Skin of body (tissue), 1 donor: ENCODE measurements at regions not wholly inside any gene's neighbourhood (a gene's known extent, or its start where the extent isn't known, plus 50 kb on each side); places are given as distances from the start of the nearest gene placed in this dataset.
A peak's percentile ranks its signal among the peaks of the same experiment; 100 is the strongest.
"Not testable (repeated sequence)": the region's sequence is repeated elsewhere in the genome, so short reads cannot be mapped to it uniquely, and the experiment has no call there.

Experiments
- DNase-seq: peaks from one replicate; lab custom pipeline; 2025; lab: John Stamatoyannopoulos, UW

GRCh38 chr5:97576956-97577355, 393.9 kb upstream of the RIOK2 start:
- DNase-seq: no peak

- DNase-seq: not testable (repeated sequence)
Measured at GRCh38 chr5:97579977-97580376, 396.9 kb upstream of the RIOK2 start.

GRCh38 chr5:97580746-97581145, 397.7 kb upstream of the RIOK2 start:
- DNase-seq: no peak

- DNase-seq: no peak
Measured at GRCh38 chr5:97591781-97592180, 408.7 kb upstream of the RIOK2 start.

- DNase-seq: no peak
Measured at GRCh38 chr5:97600486-97600885, 417.4 kb upstream of the RIOK2 start.

- no peak for DNase-seq
Measured at GRCh38 chr5:97601651-97602050, 418.6 kb upstream of the RIOK2 start.

GRCh38 chr5:97606531-97606930, 423.5 kb upstream of the RIOK2 start:
- DNase-seq: no peak

GRCh38 chr5:97608501-97608900, 425.5 kb upstream of the RIOK2 start:
- DNase-seq: peak; percentile 84

GRCh38 chr5:97618721-97619120, 435.7 kb upstream of the RIOK2 start:
- peak; percentile 18 for DNase-seq

GRCh38 chr5:97623441-97623840, 440.4 kb upstream of the RIOK2 start:
- no peak for DNase-seq

- DNase-seq: no peak
Measured at GRCh38 chr5:97624886-97625285, 441.8 kb upstream of the RIOK2 start.

- DNase-seq: peak; percentile 54
Measured at GRCh38 chr5:97627272-97627671, 444.2 kb upstream of the RIOK2 start.

- peak; percentile 50 for DNase-seq
Measured at GRCh38 chr5:97628031-97628430, 445.0 kb upstream of the RIOK2 start.

- peak; percentile 54 for DNase-seq
Measured at GRCh38 chr5:97628807-97629206, 445.8 kb upstream of the RIOK2 start.

GRCh38 chr5:97629276-97629675, 446.2 kb upstream of the RIOK2 start:
- DNase-seq: peak; percentile 44

GRCh38 chr5:97635553-97635952, 452.5 kb upstream of the RIOK2 start:
- no peak for DNase-seq

GRCh38 chr5:97636766-97637165, 453.7 kb upstream of the RIOK2 start:
- no peak for DNase-seq

- no peak for DNase-seq
Measured at GRCh38 chr5:97641081-97641480, 458.0 kb upstream of the RIOK2 start.

GRCh38 chr5:97644206-97644605, 461.2 kb upstream of the RIOK2 start:
- no peak for DNase-seq

- no peak for DNase-seq
Measured at GRCh38 chr5:97644896-97645295, 461.8 kb upstream of the RIOK2 start.

GRCh38 chr5:97657239-97657638, 474.2 kb upstream of the RIOK2 start:
- no peak for DNase-seq

- no peak for DNase-seq
Measured at GRCh38 chr5:97658116-97658900, 475.3 kb upstream of the RIOK2 start.

- DNase-seq: no peak
Measured at GRCh38 chr5:97666783-97667182, 483.7 kb upstream of the RIOK2 start.

- no peak for DNase-seq
Measured at GRCh38 chr5:97670447-97670846, 487.4 kb upstream of the RIOK2 start.
